NCI-H1694 treated with DMSO at 0.1 percent for 48 hours (cell line): ENCODE measurements at regions not wholly inside any gene's neighbourhood (a gene's known extent, or its start where the extent isn't known, plus 50 kb on each side); places are given as distances from the start of the nearest gene placed in this dataset.
A peak's percentile ranks its signal among the peaks of the same experiment; 100 is the strongest.

ENCODE experiments used
- DNase-seq: peaks from one replicate; lab custom pipeline; 2025; lab: John Stamatoyannopoulos, UW

- no peak for DNase-seq
These were observed 56.5 kb downstream of the CT47B1 start for GRCh38 chrX:120819126-120819525.

- no peak for DNase-seq
These were observed 61.7 kb downstream of the CT47B1 start for GRCh38 chrX:120813982-120814381.

GRCh38 chrX:120801426-120801825 is 74.2 kb downstream of the CT47B1 start:
- DNase-seq = no peak

- DNase-seq = no peak
These were observed 78.3 kb downstream of the CT47B1 start for GRCh38 chrX:120797188-120797851.

GRCh38 chrX:120795301-120795700 is 80.4 kb downstream of the CT47B1 start:
- no peak for DNase-seq

- DNase-seq = no peak
These were observed 81.1 kb downstream of the CT47B1 start for GRCh38 chrX:120794525-120794975.

- DNase-seq = no peak
These were observed 82.6 kb downstream of the CT47B1 start for GRCh38 chrX:120793098-120793497.

GRCh38 chrX:120791013-120791643 is 84.5 kb downstream of the CT47B1 start:
- no peak for DNase-seq

- no peak for DNase-seq
These were observed 85.1 kb downstream of the CT47B1 start for GRCh38 chrX:120790552-120790951.

GRCh38 chrX:120790118-120790517 is 85.5 kb downstream of the CT47B1 start:
- peak; percentile 53 for DNase-seq

GRCh38 chrX:120781403-120781802 is 94.3 kb downstream of the CT47B1 start:
- no peak for DNase-seq

- no peak for DNase-seq
These were observed 99.7 kb downstream of the CT47B1 start for GRCh38 chrX:120775959-120776358.

GRCh38 chrX:120774606-120775005 is 101.1 kb downstream of the CT47B1 start:
- no peak for DNase-seq

GRCh38 chrX:120773801-120774200 is 101.9 kb downstream of the CT47B1 start:
- DNase-seq = no peak

- peak; percentile 4 for DNase-seq
These were observed 105.9 kb downstream of the CT47B1 start for GRCh38 chrX:120769576-120770341.

- no peak for DNase-seq
These were observed 107.0 kb downstream of the CT47B1 start for GRCh38 chrX:120768681-120769080.

GRCh38 chrX:120768254-120768653 is 107.4 kb downstream of the CT47B1 start:
- DNase-seq = no peak

GRCh38 chrX:120763269-120763668 is 112.4 kb downstream of the CT47B1 start:
- no peak for DNase-seq

GRCh38 chrX:120761810-120762209 is 113.9 kb downstream of the CT47B1 start:
- DNase-seq = no peak

- DNase-seq = no peak
These were observed 116.0 kb downstream of the CT47B1 start for GRCh38 chrX:120759685-120760084.

GRCh38 chrX:120755066-120755846 is 120.4 kb downstream of the CT47B1 start:
- no peak for DNase-seq
